ENCODE measurements at regions not wholly inside any gene's neighbourhood (a gene's known extent, or its start where the extent isn't known, plus 50 kb on each side); places are given as distances from the start of the nearest gene placed in this dataset.

GRCh38 chr12:91870872-91871707, 274.6 kb downstream of the BTG1 start:
- peak; percentile 80 for ATAC-seq (ENCODE audit: insufficient read depth, low FRiP score)
- Histone ChIP-seq H3K9ac (ENCODE audit: insufficient read depth in 1 of 2, low read length in 2 of 2) (no peak overlapping the region), H3K9me3 (ENCODE audit: control insufficient read depth in 4 of 4, insufficient read depth in 3 of 4, low read length in 3 of 4) (peaks cover 0 to 2% (median 0%) of the 10 kb centered on the region in 4 donors), H3K36me3 (ENCODE audit: control insufficient read depth in 4 of 4, insufficient read depth in 4 of 4, low read length in 4 of 4) (no peaks in the 10 kb centered on the region), H3K4me3 (no peak overlapping the region), H3K27ac (ENCODE audit: low read depth in 1 of 2, low read length in 1 of 2) (peak overlapping the region in 1 of 2 donors; percentile 20), H3K4me1 (ENCODE audit: control insufficient read depth in 5 of 5, insufficient read depth in 5 of 5, low read length in 5 of 5) (peaks cover 0 to 1% (median 0%) of the 10 kb centered on the region in 5 donors), H3K27me3 (ENCODE audit: control insufficient read depth in 3 of 3, insufficient read depth in 3 of 3, low read length in 2 of 3) (no peaks in the 10 kb centered on the region)
- DNase-seq, result peak in 1 of 3 donors; percentile 66
- 71 to 82% methylated on average over 9 of the region's 9 CpGs for WGBS, 2 donors
- TF ChIP-seq, protein P1, sequence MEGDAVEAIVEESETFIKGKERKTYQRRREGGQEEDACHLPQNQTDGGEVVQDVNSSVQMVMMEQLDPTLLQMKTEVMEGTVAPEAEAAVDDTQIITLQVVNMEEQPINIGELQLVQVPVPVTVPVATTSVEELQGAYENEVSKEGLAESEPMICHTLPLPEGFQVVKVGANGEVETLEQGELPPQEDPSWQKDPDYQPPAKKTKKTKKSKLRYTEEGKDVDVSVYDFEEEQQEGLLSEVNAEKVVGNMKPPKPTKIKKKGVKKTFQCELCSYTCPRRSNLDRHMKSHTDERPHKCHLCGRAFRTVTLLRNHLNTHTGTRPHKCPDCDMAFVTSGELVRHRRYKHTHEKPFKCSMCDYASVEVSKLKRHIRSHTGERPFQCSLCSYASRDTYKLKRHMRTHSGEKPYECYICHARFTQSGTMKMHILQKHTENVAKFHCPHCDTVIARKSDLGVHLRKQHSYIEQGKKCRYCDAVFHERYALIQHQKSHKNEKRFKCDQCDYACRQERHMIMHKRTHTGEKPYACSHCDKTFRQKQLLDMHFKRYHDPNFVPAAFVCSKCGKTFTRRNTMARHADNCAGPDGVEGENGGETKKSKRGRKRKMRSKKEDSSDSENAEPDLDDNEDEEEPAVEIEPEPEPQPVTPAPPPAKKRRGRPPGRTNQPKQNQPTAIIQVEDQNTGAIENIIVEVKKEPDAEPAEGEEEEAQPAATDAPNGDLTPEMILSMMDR (IDR thresholded peaks at IDR 0.05; ENCODE audit: control extremely low read depth, extremely low read depth), result no peak

- Histone ChIP-seq H3K4me3 (no peak overlapping the region), H3K9ac (ENCODE audit: insufficient read depth in 1 of 2, low read length in 2 of 2) (no peak overlapping the region), H3K36me3 (ENCODE audit: control insufficient read depth in 4 of 4, insufficient read depth in 4 of 4, low read length in 4 of 4) (no peaks in the 10 kb centered on the region), H3K27me3 (ENCODE audit: control insufficient read depth in 3 of 3, insufficient read depth in 3 of 3, low read length in 2 of 3) (no peaks in the 10 kb centered on the region), H3K9me3 (ENCODE audit: control insufficient read depth in 4 of 4, insufficient read depth in 3 of 4, low read length in 3 of 4) (peaks cover 0 to 2% (median 0%) of the 10 kb centered on the region in 4 donors), H3K27ac (ENCODE audit: low read depth in 1 of 2, low read length in 1 of 2) (no peak overlapping the region), H3K4me1 (ENCODE audit: control insufficient read depth in 5 of 5, insufficient read depth in 5 of 5, low read length in 5 of 5) (peaks cover 0 to 1% (median 0%) of the 10 kb centered on the region in 5 donors)
- TF ChIP-seq, protein P1 (IDR thresholded peaks at IDR 0.05; ENCODE audit: control extremely low read depth, extremely low read depth), result no peak
- no peak for DNase-seq
- WGBS, 2 donors, result 94 to 95% methylated on average over 4 of the region's 4 CpGs
- ATAC-seq (ENCODE audit: insufficient read depth, low FRiP score), result no peak
Observed at GRCh38 chr12:91868054-91868453, 277.6 kb downstream of the BTG1 start.

DNA sequence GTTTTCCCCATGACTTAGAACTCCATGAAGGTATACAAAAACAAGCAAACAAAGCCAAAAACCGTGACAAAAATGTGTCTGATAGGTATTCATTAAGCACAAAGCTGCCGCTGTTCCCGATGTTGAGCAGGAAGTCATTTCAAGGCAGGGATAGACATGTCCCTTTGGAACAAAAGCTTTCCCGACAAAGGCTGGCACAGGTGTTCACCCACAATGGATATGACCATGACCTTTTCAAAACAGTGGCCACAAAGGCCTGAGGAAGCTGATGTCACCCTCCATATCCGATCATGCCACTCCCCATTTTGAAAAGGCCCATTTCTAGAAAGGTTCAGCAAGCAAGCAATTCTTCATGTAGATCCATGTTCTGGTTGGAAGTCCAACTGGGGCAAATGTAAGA, 279.1 kb downstream of the BTG1 start:
- no peak for ATAC-seq (ENCODE audit: insufficient read depth, low FRiP score)
- Histone ChIP-seq H3K9ac (ENCODE audit: insufficient read depth in 1 of 2, low read length in 2 of 2) (no peak overlapping the region), H3K27me3 (ENCODE audit: control insufficient read depth in 3 of 3, insufficient read depth in 3 of 3, low read length in 2 of 3) (no peaks in the 10 kb centered on the region), H3K4me1 (ENCODE audit: control insufficient read depth in 5 of 5, insufficient read depth in 5 of 5, low read length in 5 of 5) (peaks cover 0 to under 1% (median 0%) of the 10 kb centered on the region in 5 donors), H3K36me3 (ENCODE audit: control insufficient read depth in 4 of 4, insufficient read depth in 4 of 4, low read length in 4 of 4) (no peaks in the 10 kb centered on the region), H3K4me3 (no peak overlapping the region), H3K27ac (ENCODE audit: low read depth in 1 of 2, low read length in 1 of 2) (no peak overlapping the region), H3K9me3 (ENCODE audit: control insufficient read depth in 4 of 4, insufficient read depth in 3 of 4, low read length in 3 of 4) (peaks cover 0 to 2% (median 0%) of the 10 kb centered on the region in 4 donors)
- TF ChIP-seq, protein P1 (IDR thresholded peaks at IDR 0.05; ENCODE audit: control extremely low read depth, extremely low read depth), result no peak
- WGBS, 2 donors, result 74 to 76% methylated on average over 5 of the region's 5 CpGs
- DNase-seq, result no peak
